Stimulated activated effector memory CD8-positive, alpha-beta T cell treated with anti-CD3 and anti-CD28 coated beads, Interleukin-12 subunit alpha, Interleukin-12 subunit beta, amount 100 ng/mL, for 72 hours (primary cell): ENCODE measurements at regions not wholly inside any gene's neighbourhood (a gene's known extent, or its start where the extent isn't known, plus 50 kb on each side); places are given as distances from the start of the nearest gene placed in this dataset.
"Not testable (repeated sequence)": the region's sequence is repeated elsewhere in the genome, so short reads cannot be mapped to it uniquely, and the experiment has no call there.

Experiments used
- ATAC-seq: fragments of 150-1000 bp; cut with Tn5 transposase; 2 replicates; pipeline ENCODE4 v1.10.0; 2021
- DNase-seq, 2 donors: peaks; one replicate each; pipeline ENCODE4 v3.0.0; 2021 to 2022; ENCODE audit warnings: low spot score in 2 of 2
- H3K27ac Mint-ChIP-seq: one replicate; pipeline ENCODE4 v1.8.0; 2022; ENCODE audit warnings: mild to moderate bottlenecking, mixed read lengths
- H3K36me3 Mint-ChIP-seq: one replicate; pipeline ENCODE4 v1.8.0; 2022; ENCODE audit warnings: mild to moderate bottlenecking, mixed read lengths
- H3K4me1 Mint-ChIP-seq: one replicate; pipeline ENCODE4 v1.8.0; 2022; ENCODE audit warnings: mixed read lengths
- H3K4me3 Mint-ChIP-seq: one replicate; pipeline ENCODE4 v1.8.0; 2022; ENCODE audit warnings: mild to moderate bottlenecking, mixed read lengths
- H3K9me3 Mint-ChIP-seq: one replicate; pipeline ENCODE4 v1.8.0; 2022; ENCODE audit warnings: mixed read lengths

DNA sequence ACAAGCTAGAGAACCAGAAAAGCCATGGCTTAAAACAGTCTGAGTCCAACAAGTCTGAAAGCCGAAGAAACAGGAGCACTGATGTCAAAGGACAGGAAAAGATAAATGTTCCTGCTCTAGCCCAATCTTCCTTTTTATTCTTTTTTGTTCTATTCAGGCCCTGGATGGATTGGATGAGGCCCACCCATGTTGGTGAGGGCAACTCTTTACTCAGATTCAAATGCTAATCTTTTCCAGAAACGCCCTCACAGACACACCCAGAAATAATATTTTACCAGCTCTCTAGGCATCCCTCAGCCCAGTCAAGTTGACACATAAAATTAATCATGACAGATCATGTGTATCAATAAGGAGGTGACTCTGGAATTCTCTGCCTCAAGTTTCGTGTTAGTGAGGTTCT, 1002.7 kb downstream of the STPG2 start:
- Mint-ChIP-seq H3K27ac (no peak overlapping the region), H3K4me3 (no peak overlapping the region), H3K9me3 (peaks cover 34% of the 10 kb centered on the region), H3K36me3 (no peaks in the 10 kb centered on the region), H3K4me1 (no peaks in the 10 kb centered on the region)
- no peak for DNase-seq
- ATAC-seq = no peak

DNA sequence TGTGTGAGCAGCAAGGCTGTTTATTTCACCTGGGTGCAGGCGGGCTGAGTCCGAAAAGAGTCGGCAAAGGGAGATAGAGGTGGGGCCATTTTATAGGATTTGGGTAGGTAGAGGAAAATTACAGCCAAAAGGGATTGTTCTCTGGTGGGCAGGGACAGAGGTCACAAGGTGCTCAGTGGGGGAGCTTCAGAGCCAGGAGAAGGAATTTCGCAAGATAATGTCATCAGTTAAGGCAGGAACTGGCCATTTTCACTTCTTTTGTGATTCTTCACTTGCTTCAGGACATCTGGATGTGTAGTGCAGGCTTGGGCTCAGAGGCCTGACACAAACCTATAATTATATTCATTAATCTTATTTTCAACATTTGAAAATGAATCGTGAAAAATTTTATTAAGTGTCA, 1001.9 kb downstream of the STPG2 start:
- H3K4me1 Mint-ChIP-seq, H3K4me3 Mint-ChIP-seq, ATAC-seq, H3K27ac Mint-ChIP-seq, DNase-seq, H3K36me3 Mint-ChIP-seq: not testable (repeated sequence)
- peaks cover 34% of the 10 kb centered on the region for H3K9me3 Mint-ChIP-seq

DNA sequence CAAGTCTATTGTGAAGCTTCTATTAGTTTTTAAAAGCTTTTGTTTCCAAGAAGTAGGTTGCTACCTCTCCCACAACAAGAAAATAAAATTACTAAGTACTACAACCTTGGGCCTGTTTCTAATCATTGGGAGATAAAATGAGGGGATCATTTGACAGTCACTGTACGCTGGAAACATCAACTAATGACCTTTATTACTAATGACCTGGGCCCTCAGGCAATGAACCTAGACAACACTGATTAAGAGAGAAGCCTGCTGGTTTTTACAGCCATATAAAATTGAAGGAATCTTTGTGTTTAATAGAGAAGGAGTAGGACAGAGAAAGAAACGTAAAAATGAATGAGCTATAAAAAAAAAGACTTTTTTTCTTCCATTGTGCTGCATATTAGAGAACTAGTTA, 1000.9 kb downstream of the STPG2 start:
- no peak overlapping the region for H3K27ac Mint-ChIP-seq
- H3K4me1 Mint-ChIP-seq = no peaks in the 10 kb centered on the region
- peaks cover 29% of the 10 kb centered on the region for H3K9me3 Mint-ChIP-seq
- DNase-seq (no peak), ATAC-seq (no peak)
- H3K36me3 Mint-ChIP-seq = no peaks in the 10 kb centered on the region
- no peak overlapping the region for H3K4me3 Mint-ChIP-seq

DNA sequence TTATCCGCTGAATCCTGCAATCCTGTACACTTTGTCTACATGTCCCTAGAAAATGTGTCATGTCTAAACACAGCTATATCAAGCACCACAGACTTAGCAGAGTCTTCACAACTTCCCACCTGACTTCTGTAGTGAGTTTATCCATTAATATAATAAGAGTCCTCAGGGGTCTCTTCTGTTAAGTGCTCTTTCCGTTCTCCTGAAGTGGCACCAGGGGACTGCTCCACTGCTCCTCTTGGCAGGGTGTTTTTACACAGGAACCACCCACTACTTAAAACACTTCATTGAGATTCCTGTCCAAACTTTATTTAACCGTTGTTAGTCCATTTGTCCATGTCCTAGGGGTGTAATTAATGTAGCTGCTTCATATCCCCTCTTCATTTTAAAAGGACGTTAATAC, 1000.4 kb downstream of the STPG2 start:
- Mint-ChIP-seq H3K4me1 (no peaks in the 10 kb centered on the region), H3K27ac (no peak overlapping the region), H3K9me3 (peaks cover 29% of the 10 kb centered on the region), H3K36me3 (no peaks in the 10 kb centered on the region), H3K4me3 (no peak overlapping the region)
- ATAC-seq = no peak
- no peak for DNase-seq

DNA sequence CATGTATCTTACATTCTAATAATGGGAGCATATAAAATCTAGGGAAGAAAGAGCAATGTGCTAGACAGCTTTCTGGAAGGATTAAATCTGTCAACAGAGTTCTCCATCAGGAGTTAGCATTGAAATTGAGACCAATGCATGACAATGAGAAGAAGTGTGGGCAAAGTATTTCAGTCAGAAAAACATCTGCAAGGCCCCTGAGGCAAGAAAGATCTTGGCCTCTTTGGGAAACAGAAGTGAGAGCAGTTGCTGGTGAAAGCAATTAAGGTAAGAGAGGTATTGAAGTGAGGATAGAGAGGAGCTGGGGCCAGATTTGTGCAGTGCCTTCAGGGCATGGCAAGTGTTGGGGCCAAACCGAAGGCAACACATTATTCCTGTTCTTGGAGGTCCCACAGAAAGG, 999.1 kb downstream of the STPG2 start:
- H3K4me3 Mint-ChIP-seq = no peak overlapping the region
- ATAC-seq (no peak), DNase-seq (no peak)
- H3K27ac Mint-ChIP-seq = no peak overlapping the region
- H3K36me3 Mint-ChIP-seq = no peaks in the 10 kb centered on the region
- peaks cover 18% of the 10 kb centered on the region for H3K9me3 Mint-ChIP-seq
- no peaks in the 10 kb centered on the region for H3K4me1 Mint-ChIP-seq

DNA sequence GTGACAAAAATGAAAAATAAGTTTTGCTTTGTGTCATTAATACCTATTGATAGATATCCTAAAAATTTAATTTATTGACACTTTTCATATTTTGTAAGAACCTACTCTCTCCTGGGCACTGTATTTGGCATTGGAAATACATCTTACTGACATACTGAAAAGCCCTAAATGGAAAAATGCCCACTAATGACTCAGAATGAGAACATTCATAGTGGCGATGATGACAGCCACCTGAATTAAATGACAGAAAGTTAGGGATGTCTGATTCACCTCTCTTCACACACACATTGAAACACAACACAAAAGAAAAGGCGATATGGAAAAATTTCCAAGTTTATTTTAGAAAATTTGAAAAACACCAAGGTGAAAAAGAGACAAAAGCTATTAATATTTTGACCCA, 992.3 kb downstream of the STPG2 start:
- no peak for DNase-seq
- Mint-ChIP-seq H3K4me3 (no peak overlapping the region), H3K27ac (no peak overlapping the region), H3K4me1 (no peaks in the 10 kb centered on the region), H3K9me3 (peaks cover 7% of the 10 kb centered on the region), H3K36me3 (no peaks in the 10 kb centered on the region)
- no peak for ATAC-seq

DNA sequence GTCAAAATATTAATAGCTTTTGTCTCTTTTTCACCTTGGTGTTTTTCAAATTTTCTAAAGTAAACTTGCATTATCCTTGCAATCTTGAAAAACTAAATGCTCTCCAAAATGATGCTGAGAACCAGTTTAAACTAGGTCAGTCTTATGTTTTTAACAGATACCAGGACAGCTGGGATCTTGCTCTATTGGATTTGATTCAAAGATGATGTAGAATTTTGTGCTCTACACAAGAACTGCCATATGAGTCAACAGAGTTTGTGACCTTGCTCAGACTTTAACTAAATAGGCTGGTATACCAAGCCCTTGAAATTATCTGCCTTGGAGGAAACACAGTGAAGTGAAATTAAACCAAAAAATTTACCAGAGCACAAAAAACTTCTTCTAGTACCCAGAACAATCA, 991.1 kb downstream of the STPG2 start:
- no peaks in the 10 kb centered on the region for H3K36me3 Mint-ChIP-seq
- H3K27ac Mint-ChIP-seq = no peak overlapping the region
- H3K4me3 Mint-ChIP-seq = no peak overlapping the region
- H3K9me3 Mint-ChIP-seq = peaks cover 7% of the 10 kb centered on the region
- DNase-seq (no peak), ATAC-seq (no peak)
- H3K4me1 Mint-ChIP-seq = no peaks in the 10 kb centered on the region

DNA sequence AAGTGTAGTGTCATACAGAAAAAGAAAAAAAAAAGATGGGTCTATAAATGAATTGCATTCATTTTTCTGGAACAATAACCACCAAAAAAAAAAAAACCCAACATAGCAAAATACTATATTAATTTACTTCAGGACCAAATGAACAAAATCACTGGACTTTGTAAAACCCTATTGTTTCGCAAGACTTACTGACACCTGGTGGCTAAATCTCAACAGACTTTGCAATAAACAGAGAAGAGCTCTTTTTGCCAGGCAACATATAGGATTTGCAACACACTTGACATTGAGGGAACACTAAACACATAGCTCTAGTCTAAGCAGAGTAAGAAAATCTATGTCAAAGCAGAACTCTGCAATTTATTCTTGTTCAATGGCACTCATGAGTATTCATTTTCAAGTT, 990.2 kb downstream of the STPG2 start:
- no peak for ATAC-seq
- DNase-seq = no peak
- H3K4me3 Mint-ChIP-seq = no peak overlapping the region

DNA sequence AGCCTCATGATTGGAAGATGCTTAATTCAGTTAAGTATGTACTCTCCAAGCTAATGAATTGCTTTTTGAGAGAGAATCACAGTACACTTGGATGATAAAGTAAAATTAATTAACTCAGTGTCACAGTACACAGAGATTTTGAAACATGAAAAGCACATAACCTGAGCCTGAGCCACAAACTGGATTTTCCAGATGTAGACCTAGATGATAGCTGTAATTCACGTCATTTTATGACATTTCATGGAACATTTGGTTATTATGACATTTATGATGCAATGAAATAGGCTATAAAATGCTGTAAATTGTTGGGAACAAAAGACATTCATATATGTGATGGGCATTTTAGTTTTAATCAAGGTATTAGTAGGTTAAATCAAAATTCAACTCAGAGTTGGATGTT, 983.7 kb downstream of the STPG2 start:
- no peaks in the 10 kb centered on the region for H3K36me3 Mint-ChIP-seq
- H3K4me3 Mint-ChIP-seq = no peak overlapping the region
- no peaks in the 10 kb centered on the region for H3K4me1 Mint-ChIP-seq
- no peak for ATAC-seq
- DNase-seq = no peak
- H3K27ac Mint-ChIP-seq = no peak overlapping the region
- H3K9me3 Mint-ChIP-seq = peaks cover 8% of the 10 kb centered on the region

More for the DNA sequence above, 990.2 kb downstream of the STPG2 start:
- peaks cover 4% of the 10 kb centered on the region for H3K9me3 Mint-ChIP-seq
- H3K27ac Mint-ChIP-seq = no peak overlapping the region
- no peaks in the 10 kb centered on the region for H3K36me3 Mint-ChIP-seq
- no peaks in the 10 kb centered on the region for H3K4me1 Mint-ChIP-seq

DNA sequence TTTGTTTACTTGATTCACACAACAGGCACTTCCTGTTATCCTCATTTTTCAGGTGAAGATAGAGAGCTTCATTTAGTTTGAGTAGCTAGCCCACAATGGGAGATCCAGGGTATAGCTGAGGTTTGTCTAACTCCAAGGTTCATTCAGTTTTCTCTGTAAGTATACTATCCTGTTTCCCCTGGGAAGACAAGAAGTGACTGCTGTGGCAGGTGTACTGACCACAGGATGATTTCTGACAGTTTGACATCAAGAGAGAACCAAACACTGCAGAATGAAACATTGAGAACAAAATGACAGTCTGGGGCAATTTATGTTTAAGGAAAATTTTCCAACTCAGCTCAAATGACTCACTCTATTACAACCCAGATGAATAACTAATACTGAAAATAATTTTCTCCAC, 958.0 kb downstream of the STPG2 start:
- no peak for DNase-seq
- no peak for ATAC-seq
- no peaks in the 10 kb centered on the region for H3K36me3 Mint-ChIP-seq
- no peaks in the 10 kb centered on the region for H3K4me1 Mint-ChIP-seq
- H3K4me3 Mint-ChIP-seq = no peak overlapping the region
- H3K9me3 Mint-ChIP-seq = peaks cover 6% of the 10 kb centered on the region
- no peak overlapping the region for H3K27ac Mint-ChIP-seq

DNA sequence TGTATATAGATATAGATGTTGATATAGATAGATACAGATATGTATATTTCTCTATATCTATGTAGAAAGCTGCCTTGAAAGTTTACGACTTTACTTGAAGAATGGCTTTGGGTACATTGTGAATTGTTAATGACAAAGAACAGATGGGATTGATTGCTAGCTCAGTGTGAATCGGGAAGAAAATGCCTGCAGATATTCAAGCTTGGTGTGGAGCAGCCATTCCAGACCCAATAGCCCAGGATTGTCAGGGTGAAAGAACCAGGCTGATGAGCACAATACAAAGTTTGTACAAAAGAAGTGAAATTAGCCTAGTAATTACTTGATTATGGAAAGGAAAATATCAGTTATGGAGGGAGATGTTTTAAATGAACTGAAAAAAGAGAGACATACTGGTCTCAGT, 946.2 kb downstream of the STPG2 start:
- DNase-seq (no peak), ATAC-seq (no peak)
- Mint-ChIP-seq H3K36me3 (no peaks in the 10 kb centered on the region), H3K27ac (no peak overlapping the region), H3K4me1 (no peaks in the 10 kb centered on the region), H3K4me3 (no peak overlapping the region), H3K9me3 (no peaks in the 10 kb centered on the region)

DNA sequence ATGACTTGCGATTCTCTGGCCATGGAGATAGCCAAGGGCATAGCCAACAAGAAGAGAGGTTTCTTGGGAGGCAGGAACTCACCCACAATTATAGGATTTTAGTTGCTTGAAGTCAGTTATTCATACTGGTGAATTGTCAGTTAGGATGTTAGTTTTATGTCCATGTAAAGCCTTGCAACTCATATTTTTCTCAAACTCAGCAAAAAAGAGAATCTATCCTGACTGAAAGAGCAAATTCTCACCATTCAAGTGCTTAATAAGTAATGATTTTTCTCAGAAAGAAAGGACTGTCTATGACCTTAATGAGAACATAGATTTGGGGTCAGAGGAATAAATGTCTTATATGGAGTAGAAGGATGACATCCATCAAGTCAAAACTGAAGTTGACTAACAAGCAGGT, 934.5 kb downstream of the STPG2 start:
- no peak for ATAC-seq
- Mint-ChIP-seq H3K4me1 (no peaks in the 10 kb centered on the region), H3K9me3 (peaks cover 5% of the 10 kb centered on the region), H3K27ac (no peak overlapping the region), H3K36me3 (no peaks in the 10 kb centered on the region), H3K4me3 (no peak overlapping the region)
- DNase-seq = no peak

DNA sequence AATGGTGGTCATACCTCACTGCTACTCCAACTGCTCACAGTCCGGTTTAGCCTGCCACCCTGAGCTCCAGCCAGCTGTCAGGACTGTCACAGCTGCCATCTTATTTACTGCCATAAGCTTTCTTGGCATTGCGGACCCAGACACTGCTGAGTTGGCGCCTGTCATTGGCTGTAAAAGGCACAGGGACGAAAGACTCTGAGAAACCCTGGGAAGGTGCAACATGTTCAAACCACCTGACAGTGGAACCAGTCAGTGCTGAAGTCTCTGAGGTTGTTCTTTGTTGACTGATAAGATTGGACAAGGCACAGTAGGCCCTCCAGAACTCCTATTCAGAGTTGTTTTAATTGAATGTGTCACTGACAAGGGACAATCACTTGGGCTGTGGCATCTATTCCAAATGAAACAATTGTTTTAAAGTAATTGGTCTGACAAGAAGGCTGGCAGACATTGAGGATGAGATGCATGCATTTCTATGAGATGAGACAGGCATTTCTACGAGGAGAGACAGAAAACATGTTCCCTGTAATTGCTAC, 927.8 kb downstream of the STPG2 start:
- no peak overlapping the region for H3K27ac Mint-ChIP-seq
- no peaks in the 10 kb centered on the region for H3K4me1 Mint-ChIP-seq
- H3K4me3 Mint-ChIP-seq = no peak overlapping the region
- no peak for ATAC-seq
- DNase-seq = no peak
- peaks cover 6% of the 10 kb centered on the region for H3K9me3 Mint-ChIP-seq
- H3K36me3 Mint-ChIP-seq = no peaks in the 10 kb centered on the region

DNA sequence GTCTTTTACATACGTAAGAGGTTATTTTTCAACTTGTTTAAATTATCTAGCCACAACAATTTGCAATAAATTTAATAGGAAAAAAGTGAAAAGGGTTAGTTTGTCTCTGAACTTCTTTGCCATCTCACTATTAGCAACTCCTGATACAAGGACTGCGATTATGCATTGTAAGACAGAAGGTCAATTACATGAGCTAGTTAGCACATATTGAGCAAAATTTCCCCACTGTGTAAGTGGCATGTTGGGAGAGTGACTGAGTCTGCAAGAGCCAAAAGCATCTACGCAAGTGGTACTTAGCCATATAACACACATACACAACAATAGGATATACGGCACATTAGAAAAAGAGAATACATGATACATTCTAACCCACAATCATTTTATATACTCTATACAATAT, 927.2 kb downstream of the STPG2 start:
- Mint-ChIP-seq H3K36me3 (no peaks in the 10 kb centered on the region), H3K9me3 (peaks cover 6% of the 10 kb centered on the region), H3K4me1 (no peaks in the 10 kb centered on the region), H3K4me3 (no peak overlapping the region), H3K27ac (no peak overlapping the region)
- ATAC-seq (no peak), DNase-seq (no peak)

DNA sequence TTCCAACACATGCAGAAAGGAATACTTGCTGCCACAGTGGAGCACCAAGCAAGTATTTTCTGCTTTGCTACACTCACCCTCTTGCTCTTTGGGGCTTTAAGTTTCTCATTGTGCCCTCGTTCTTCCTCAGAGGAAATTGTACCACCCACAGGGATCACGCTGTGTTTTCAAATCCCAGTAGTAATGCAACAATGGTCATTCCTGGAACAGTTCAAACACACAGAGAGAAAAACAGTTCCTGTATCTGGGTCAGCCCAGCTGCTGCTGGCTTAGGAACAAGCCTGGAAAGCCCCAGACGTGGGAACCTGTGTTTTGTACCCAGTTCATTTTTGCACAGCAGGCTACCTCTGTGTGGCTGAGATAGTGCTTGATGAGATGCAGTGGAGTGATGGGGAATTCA, 907.8 kb downstream of the STPG2 start:
- no peak overlapping the region for H3K4me3 Mint-ChIP-seq
- H3K36me3 Mint-ChIP-seq = no peaks in the 10 kb centered on the region
- H3K9me3 Mint-ChIP-seq = peaks cover 3% of the 10 kb centered on the region
- no peak for DNase-seq
- ATAC-seq = no peak
- no peaks in the 10 kb centered on the region for H3K4me1 Mint-ChIP-seq
- no peak overlapping the region for H3K27ac Mint-ChIP-seq

DNA sequence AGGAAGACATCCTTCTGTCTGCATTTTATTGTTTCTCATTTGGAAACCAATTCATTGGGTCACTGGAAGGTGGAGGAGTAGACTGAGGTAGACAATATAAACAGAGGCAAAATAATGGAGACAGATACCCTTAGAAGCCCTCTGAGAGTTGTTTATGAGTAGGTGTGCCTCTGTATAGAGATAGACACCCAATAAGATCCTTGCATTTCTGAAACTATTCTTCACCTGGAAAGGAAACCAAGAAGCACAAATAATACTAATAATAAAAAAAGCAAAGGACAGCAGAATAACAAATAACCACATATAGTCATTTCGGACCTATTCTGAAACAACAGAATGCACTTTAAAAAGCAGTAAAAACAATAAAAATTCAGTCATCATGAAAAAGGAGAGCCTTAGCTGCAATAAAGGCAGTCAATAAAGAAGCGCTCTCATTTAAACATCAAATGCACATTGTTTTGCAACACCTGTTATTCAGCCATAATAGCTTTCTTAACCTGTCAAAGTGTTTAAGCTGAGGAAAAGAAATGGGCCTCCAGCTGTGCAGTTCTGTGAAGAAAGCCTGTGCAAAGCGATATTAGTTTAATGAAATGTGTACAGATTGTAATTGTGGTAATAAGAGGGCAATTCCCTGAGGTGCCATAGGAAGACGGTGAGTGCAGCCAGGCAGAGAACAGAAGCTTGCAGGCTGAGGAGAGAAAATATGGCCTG, 904.2 kb downstream of the STPG2 start:
- no peaks in the 10 kb centered on the region for H3K4me1 Mint-ChIP-seq
- H3K9me3 Mint-ChIP-seq = peaks cover 2% of the 10 kb centered on the region
- ATAC-seq = no peak
- DNase-seq = no peak
- no peak overlapping the region for H3K4me3 Mint-ChIP-seq
- no peak overlapping the region for H3K27ac Mint-ChIP-seq
- no peaks in the 10 kb centered on the region for H3K36me3 Mint-ChIP-seq

DNA sequence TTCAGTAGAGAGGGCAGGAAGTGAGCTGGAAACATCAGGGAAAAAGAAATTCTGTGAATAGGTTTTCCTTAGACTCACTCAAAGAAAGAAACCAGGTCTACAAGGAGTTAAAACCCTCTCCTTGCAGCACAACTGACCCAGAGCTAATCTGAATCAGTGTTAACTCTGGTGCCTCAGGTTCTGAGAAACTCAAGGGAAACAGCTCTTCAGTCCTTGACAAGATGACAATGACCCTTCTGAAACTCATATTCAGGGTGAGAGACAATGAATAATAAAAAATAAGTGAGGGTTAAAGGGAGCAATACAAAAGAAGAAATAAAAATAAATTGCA, 903.6 kb downstream of the STPG2 start:
- Mint-ChIP-seq H3K4me1 (no peaks in the 10 kb centered on the region), H3K27ac (no peak overlapping the region), H3K9me3 (peaks cover 2% of the 10 kb centered on the region), H3K4me3 (no peak overlapping the region), H3K36me3 (no peaks in the 10 kb centered on the region)
- DNase-seq = no peak
- no peak for ATAC-seq
